ENCODE measurements at regions not wholly inside any gene's neighbourhood (a gene's known extent, or its start where the extent isn't known, plus 50 kb on each side); places are given as distances from the start of the nearest gene placed in this dataset.

DNA sequence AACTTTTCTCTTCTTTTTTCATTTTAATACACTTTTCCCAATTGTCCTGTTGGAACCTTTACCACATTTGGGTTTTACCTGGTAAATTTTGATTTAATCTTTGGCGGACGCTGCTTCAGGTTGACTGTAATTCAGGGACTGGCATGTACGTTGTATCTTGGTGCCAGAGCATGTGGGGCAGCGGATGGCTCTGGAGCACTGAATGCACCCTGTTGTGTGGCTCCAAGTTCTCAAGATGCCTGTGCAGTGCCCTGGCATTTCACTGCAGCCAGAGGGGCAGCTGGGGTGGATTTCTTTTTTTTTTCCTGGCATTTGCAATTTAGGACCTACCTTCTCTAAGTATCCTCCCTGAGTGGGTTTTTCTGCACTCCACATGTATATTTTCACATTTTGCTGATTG, 242.2 kb downstream of the BLID start:
- TF ChIP-seq, protein P1, sequence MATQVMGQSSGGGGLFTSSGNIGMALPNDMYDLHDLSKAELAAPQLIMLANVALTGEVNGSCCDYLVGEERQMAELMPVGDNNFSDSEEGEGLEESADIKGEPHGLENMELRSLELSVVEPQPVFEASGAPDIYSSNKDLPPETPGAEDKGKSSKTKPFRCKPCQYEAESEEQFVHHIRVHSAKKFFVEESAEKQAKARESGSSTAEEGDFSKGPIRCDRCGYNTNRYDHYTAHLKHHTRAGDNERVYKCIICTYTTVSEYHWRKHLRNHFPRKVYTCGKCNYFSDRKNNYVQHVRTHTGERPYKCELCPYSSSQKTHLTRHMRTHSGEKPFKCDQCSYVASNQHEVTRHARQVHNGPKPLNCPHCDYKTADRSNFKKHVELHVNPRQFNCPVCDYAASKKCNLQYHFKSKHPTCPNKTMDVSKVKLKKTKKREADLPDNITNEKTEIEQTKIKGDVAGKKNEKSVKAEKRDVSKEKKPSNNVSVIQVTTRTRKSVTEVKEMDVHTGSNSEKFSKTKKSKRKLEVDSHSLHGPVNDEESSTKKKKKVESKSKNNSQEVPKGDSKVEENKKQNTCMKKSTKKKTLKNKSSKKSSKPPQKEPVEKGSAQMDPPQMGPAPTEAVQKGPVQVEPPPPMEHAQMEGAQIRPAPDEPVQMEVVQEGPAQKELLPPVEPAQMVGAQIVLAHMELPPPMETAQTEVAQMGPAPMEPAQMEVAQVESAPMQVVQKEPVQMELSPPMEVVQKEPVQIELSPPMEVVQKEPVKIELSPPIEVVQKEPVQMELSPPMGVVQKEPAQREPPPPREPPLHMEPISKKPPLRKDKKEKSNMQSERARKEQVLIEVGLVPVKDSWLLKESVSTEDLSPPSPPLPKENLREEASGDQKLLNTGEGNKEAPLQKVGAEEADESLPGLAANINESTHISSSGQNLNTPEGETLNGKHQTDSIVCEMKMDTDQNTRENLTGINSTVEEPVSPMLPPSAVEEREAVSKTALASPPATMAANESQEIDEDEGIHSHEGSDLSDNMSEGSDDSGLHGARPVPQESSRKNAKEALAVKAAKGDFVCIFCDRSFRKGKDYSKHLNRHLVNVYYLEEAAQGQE (IDR thresholded peaks at IDR 0.05; ENCODE audit: insufficient read depth in 1 of 2, low read depth in 2 of 2, low read length in 2 of 2): no peak
- no peak for TF ChIP-seq POLR2AphosphoS5 (IDR thresholded peaks at IDR 0.05; ENCODE audit: low read depth, low read length)
